ENCODE measurements at regions not wholly inside any gene's neighbourhood (a gene's known extent, or its start where the extent isn't known, plus 50 kb on each side); places are given as distances from the start of the nearest gene placed in this dataset.

DNA sequence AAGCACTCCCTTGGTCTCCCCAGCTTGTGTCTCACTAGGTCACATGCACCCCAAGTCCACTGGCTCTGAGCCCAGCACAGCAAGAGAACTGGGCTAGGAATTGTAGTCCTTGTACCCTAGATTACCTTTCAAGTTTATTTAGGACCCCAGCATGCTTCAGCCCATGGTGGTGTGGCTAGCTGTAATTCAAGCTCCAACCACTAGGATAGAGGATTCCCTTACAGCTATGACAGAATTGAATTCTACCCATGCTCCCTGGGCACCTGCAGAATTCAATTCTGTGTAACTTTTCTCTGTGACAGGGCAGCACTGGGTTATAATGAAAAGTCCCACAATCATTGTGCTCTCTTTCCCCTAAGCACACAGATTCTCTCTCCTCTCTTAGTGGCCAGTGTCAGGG lies 253.8 kb upstream of the DMD start:
- no peak for DNase-seq

DNA sequence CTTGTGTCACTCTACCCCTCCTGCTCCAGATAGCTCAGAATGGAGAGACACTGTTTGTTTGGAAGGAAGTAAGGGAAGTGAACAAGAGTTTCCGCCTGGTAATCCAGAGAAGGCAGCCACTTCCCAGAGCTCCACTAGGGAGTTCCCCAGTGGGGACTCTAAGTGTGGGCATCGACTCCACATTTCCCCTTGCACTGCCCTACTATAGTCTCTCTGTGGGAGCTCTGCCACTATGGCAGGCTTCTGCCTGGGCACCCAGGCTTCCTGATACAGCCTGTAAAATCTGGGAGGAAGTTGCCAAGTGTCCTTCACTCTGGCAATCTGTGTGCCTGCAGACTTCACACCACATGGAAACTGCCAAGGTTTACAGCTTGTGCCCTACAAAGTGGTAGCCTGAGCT lies 245.8 kb upstream of the DMD start:
- no peak for DNase-seq

DNA sequence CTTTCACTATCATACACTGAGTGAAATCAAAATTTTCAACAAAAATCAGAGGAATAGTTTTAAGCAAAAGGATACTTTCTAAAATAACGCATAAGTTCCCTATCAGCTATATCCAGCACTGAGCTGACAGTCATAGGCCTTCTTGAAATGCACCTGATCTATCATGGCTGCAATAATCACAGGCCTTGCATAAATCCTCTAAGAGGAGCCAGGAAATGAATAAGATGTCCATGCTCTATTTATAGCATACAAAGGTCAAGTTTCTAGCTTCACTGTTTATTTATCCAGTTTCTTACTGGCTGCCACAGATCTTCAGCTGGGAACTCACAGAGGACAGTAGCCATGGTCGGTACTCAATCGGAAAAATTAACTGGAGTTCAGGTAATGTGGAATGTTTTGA lies 235.9 kb upstream of the DMD start:
- DNase-seq: no peak

DNA sequence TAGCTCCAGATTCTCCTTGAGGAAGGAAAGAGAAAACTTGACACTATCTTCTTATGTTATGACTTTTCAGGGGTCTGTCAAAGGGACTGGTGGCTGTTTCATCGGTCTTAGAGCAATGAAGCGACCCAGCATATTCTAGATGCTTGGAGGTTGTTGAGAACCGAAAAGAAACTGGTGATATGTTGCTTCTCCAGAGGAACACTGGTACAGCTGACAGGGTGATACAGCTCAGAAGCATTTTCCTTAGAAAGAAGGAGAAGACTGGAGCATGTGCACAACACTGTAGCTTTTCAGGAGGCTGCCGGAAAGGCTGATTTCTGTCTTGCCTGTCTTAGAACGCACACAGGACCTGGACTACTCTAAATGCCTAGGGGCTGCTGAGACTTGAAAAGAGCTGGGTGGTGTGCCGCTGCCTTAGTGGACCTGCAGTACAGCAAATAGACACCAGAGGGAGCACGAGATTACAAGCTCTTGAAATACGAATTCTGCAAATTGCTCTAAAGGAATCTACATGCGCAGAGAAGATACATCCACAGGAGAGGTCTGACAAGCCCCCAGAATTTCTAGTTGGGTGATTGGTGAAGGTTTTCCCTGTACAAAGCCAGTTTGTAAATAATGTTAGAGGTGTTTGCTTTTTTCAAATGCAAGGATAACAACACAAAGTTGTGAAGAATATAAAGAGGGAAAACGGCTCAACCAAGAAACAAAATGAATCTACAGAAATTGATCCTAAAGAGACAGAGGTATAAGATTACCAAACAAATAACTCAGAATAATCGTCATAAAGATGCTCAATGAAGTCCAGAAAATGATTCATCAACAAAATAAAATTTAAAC lies 223.1 kb upstream of the DMD start:
- peak; percentile 14 for DNase-seq

DNA sequence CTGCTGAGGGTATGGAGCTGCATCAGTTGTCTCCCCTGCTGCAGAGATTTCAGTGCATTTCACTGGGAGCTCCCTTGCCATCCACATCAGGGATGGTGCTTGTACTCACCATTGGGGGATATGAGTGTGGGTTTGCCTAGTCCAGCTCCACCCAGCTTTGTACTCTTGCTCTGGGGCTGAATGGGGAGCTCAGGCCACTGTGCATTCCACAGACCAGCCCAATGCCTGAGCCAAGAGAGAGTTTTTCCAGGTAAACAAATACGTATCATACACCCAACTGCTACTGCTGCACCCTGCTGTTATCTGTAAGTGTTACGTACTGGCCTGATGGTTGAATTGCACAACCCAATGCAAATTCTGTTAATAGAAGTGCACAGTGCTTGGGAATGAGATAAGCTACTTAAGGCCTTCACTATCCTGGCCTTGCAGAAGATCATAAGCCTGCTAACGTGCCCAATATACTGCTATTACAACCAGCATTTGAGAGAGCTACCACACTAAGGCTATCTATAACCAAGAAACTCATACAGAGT lies 205.0 kb upstream of the DMD start:
- DNase-seq: no peak

DNA sequence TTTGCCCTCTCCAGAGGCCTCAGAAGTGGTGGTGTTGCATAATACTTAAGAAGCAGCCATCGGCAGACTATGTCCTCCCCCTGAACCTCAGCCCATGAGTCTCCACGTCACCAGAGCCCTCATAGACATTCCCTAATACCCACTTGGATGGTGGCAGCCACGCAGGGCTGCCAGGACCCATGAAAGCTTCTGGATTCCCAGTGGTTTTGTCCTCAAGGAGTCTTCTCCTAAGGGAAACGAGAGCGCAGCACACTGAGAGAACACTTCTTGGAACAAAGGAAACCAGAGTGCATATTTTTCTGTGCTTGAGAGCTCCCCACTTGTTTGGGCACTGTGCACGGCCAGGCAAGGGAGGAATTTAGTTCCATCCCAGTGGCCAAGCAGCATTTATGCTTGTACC lies 204.1 kb upstream of the DMD start:
- DNase-seq: no peak

DNA sequence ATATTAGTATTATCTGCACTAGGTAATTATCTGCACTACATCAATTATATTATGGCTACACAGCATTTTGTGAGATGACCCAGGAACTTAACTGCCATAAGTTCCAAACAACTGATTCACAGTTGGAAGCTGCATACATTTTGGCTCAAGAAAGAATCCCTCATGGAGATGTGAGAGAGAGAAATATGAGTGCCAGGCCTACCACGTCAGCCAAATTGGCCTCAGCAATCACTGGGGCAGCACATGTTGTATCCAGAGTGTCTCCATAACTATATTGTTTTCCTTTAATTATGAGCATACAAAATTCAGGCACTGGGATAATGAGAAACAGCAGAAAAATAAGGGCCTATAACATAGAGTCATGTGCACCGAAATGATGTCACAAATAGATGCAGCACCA lies 174.2 kb upstream of the DMD start:
- DNase-seq: no peak

DNA sequence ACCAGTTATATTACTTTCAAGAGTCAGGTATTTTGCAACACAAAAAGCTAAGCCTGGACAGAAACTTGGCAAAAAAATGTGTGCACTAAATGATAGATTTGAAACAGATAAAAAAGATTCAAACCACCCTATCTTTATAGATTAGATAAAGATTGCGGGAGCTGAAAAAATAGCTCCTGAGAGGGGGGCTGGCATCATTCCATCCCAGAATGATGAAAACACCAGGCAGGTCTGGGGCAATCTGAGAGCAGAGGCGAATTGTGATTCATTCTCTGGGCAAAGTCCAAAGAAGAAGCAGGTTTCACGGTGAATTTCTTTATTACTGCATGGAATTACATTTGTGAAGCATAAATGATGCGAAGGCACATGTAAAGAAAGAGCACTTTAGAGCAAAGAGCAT lies 168.5 kb upstream of the DMD start:
- no peak for DNase-seq

DNA sequence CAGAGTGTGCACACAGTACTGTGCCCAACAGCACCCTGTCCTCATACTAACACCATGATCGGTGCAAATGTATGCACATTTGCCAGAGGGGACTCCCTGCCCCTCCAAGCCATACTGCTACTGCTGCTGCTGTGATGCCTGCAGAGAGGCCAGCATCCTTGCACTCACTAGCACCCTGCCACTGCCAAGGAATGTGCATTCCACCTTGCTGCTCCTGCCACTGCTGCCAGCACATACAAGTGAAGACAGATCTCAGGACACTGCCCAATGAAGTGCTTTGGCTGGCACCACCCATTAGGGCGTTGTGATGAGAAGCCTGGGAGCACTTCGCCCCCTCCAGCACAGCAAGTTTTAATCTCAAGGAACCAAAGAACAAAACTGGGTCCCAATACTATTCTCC lies 146.3 kb upstream of the DMD start:
- DNase-seq: no peak

DNA sequence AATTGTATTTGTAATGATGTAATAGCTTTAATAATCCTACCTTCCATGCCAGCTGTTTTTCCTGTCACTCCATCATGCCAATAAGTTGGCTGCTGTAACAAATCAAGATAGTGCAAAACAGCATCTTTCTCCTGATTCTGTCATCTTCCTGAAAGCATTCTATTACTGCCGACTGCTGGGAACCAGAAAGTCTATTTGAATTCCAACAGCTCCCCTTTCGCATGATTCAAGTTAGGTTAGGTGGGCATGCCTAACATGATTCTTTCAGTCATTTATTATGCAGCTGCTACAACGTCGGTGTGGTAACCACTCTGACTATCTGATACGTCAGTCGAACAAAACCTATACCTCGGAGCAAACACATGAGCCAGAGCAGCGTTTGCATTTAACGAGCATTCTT lies 127.9 kb upstream of the DMD start:
- peak; percentile 15 for DNase-seq

DNA sequence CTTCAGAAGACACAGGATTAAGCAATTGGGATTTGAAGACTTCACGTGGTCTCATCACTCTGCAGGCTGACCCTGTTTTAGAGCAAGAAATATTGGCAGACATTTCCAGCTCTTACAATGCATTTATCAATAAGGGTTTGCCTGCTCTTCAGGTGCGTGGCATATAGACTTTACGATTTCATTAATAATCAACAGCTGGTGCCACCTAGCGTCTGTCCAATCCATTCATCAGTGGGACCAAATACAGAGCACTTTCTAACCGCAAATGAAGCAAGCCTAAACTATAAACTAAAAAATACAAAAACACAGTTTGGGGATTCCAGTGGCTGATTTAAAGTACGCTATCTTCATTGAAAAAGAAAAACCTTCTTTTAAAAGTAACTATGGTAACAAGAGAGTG lies 125.4 kb upstream of the DMD start:
- peak; percentile 40 for DNase-seq

DNA sequence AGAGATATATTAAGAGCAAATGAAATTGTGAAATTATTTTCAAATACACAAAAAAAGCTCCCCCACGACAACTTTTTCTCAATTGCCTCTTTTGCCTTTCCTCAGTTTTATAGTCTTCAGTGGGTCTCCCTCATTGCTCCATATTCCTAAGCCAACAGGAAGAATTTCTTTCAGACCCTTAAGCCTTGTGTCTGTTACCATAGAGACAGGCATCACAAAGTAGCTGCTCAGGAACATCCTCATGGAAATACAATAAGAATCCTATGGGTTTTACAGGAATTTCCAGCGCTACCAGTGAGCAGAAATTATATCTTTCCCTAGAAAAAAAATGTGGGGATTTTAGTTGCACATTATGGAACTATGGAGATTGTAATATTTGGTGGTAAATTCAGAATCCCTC lies 121.9 kb upstream of the DMD start:
- no peak for DNase-seq

DNA sequence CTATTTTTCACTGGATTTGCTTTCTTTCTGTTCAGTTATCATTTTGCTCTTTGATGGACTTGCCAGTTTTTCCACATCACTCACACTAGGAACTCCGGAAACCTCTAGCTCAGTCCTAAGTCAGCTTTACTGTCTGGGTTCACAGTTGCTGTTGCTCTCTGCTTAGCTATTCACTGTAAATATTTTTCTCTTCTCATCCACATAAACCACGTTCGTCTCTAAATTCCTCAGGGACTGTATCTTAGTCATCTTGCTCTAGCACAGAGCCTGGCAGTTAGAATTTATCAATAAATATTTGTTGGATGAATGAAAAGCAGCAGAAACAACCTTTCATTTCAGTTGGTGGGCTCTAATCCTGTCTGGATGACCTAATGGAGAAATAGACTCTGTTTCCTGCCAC lies 119.4 kb upstream of the DMD start:
- DNase-seq: no peak

DNA sequence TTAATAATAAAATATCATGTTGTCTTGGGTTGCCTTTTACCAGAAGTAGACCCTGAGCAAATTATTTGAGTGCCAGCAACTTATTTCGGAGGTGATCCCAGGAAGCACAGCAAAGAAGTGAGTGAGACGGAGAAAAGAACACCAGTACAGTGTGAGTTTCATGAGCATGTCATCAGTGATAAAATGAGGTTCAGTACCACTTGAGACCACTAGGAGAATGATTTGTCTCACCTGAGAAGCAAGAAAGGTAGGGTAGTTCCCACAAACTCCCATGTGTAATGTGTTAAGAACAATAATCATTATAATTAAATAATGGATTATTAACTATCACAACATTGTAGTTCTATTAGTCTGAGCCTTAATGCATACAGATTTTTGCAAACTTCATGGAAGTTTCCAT lies 112.8 kb upstream of the DMD start:
- no peak for DNase-seq

DNA sequence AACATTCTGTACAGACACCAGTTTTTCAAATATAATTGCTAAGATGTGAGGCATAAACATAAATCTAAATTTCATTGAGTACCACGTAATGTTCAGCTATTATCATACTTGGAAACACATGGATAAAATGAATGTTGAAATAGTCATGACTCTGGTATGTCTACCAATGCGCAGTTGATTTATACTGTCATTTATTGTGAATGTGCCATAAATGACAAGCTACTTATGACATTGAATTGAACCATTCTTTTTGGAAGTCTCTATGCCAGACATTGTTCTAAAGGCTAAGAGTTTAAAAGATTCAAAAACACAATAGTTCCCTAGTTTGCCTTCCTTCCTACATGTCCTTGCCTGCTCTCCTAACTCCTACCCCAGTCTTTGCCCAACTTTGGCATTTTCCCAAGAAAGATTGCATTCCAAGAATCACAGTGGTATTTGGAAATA lies 96.6 kb upstream of the DMD start:
- no peak for DNase-seq

DNA sequence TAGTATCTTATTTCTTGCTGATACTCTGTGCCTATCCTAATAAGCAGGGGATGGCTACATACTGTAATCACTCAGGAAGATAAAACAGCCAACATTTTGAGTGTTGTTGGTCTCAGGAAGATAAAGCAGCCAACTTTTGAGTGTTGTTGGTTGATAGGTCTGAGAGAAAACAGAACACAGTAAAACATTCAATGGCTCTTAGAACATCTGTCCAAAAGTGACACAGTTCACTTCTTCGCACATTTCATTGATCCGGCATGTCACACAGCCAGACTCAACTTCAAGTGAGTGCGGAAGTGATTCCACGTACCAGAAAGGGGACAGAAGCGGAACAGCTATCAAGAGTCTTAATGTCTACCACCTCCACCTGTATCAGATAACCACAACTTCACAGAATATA lies 87.3 kb upstream of the DMD start:
- DNase-seq: no peak

DNA sequence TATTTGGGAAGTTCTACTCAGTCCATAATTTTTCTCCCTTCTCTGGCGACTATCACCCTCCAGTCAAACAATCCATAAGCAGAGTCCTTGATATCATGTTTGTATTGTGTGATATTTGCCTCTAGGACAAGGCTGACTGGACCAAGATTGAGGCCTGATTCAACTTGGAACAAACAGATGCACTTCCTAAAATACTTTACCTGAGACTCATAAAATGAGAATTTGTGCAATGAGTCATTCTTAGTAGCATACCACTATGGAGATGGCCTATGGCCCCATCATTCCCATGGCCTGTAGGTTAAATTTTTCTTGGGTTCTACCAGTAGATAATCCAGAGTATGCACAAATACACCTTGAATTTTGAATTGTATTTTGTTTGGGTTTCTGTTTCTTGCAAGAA lies 74.2 kb upstream of the DMD start:
- no peak for DNase-seq

DNA sequence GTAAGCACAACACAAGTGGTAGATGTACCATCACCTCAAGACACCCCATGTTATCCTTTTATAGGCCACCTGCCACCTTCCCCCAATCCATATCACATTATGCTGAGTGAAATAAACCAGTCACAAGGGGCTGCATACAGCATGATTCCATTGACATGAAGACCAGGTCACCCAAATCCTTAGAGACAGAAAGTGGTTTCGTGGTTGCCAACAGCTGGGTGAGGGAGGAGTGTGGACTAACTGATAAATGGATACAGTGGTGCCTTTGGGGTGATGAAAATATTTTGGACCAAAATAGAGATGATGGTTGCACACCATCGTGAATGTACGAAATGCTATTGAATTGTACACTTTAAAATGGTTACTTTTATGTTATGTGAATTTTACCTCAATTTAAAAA lies 65.7 kb upstream of the DMD start:
- DNase-seq: no peak

DNA sequence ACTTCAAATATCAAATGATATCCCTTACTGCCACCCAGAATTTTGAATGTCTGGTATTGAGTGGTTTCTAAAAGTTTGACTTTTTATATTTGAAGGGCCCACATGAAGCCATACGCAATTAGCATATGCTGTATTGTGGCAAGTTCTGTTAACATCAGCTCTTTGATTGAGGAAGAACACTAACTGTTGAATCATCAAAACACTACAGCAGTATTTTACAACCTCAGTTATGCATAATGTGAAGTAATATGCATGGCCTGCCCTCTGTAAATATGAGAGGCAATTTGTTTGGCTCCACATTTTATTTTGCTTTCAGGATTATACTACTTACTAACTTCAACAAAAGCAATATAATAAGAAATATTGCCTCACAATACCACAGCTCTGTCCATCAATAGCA lies 62.2 kb upstream of the DMD start:
- no peak for DNase-seq

DNA sequence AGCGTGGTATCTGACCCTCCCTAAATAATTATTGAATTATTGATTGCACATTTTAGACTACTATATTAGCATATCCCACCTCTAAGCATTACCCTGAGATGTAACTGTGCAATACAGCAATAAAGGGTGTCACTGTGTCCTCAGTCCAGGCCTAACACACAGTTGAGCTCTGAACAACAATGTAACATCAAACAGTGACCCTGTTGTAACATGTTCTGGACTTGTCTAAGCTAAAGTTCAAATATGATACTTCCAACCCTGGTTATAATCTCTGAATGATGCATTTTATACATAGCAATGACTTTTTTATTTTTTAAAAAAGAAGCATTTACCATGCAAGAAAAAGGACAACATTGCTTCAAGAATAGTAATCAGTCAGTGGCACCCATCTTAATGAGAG lies 61.6 kb upstream of the DMD start:
- DNase-seq: no peak

Data from COR-L47 (cell line).